GM12864 (cell line): ENCODE measurements at regions not wholly inside any gene's neighbourhood (a gene's known extent, or its start where the extent isn't known, plus 50 kb on each side); places are given as distances from the start of the nearest gene placed in this dataset.
"Not testable (repeated sequence)": the region's sequence is repeated elsewhere in the genome, so short reads cannot be mapped to it uniquely, and the experiment has no call there.

ENCODE experiments used
- DNase-seq: peaks from one replicate; pipeline ENCODE4 v3.0.0-alpha.2; 2011; ENCODE audit warnings: low read depth
- H3K4me3 ChIP-seq: 2 replicates; pipeline ENCODE4 v1.5.1; 2011; ENCODE audit warnings: mild to moderate bottlenecking, low read depth, low read length, control low read depth
- CTCF ChIP-seq: IDR thresholded peaks from 2 replicates; pipeline ENCODE4 v1.5.1; 2011; ENCODE audit warnings: low read depth, mild to moderate bottlenecking, moderate library complexity, low read length, control low read depth, inconsistent platforms; ENCODE audit errors: missing control alignments

GRCh38 chrX:117843749-117844148, 272.9 kb downstream of the KLHL13 start:
- H3K4me3 ChIP-seq = no peak overlapping the region
- no peak for TF ChIP-seq CTCF
- DNase-seq = no peak

- DNase-seq = no peak
- no peak for TF ChIP-seq CTCF
- H3K4me3 ChIP-seq = no peak overlapping the region
Measured at GRCh38 chrX:117840645-117841044, 276.0 kb downstream of the KLHL13 start.

GRCh38 chrX:117839544-117839943, 277.1 kb downstream of the KLHL13 start:
- no peak overlapping the region for H3K4me3 ChIP-seq
- DNase-seq = no peak
- peak; percentile 16 for TF ChIP-seq CTCF

- DNase-seq = no peak
Measured at GRCh38 chrX:117838581-117839331, 277.9 kb downstream of the KLHL13 start.

GRCh38 chrX:117835034-117835433, 281.6 kb downstream of the KLHL13 start:
- no peak for DNase-seq
- H3K4me3 ChIP-seq = no peak overlapping the region
- TF ChIP-seq CTCF = no peak

More at GRCh38 chrX:117838581-117839331, 277.9 kb downstream of the KLHL13 start:
- no peak overlapping the region for H3K4me3 ChIP-seq
- no peak for TF ChIP-seq CTCF

- TF ChIP-seq CTCF = no peak
- H3K4me3 ChIP-seq = no peak overlapping the region
- no peak for DNase-seq
Measured at GRCh38 chrX:117834076-117834475, 282.5 kb downstream of the KLHL13 start.

- not testable (repeated sequence) for H3K4me3 ChIP-seq, DNase-seq
Measured at GRCh38 chrX:117821472-117821871, 295.1 kb downstream of the KLHL13 start.
